Activated T-cell treated with anti-CD3 and anti-CD28 coated beads, Interleukin-2, amount 50 U/mL, for 72 hours (primary cell): ENCODE measurements at regions not wholly inside any gene's neighbourhood (a gene's known extent, or its start where the extent isn't known, plus 50 kb on each side); places are given as distances from the start of the nearest gene placed in this dataset.

Experiments used
- ATAC-seq, 2 donors: fragments of 150-1000 bp; cut with Tn5 transposase; replicated peaks in 1 of 2; 2 replicates each; pipeline ENCODE4 v1.10.0; 2021; ENCODE audit warnings: moderate library complexity in 2 of 2, mild to moderate bottlenecking in 1 of 2
- DNase-seq, 2 donors: peaks; one replicate each; pipeline ENCODE4 v3.0.0; 2021 to 2022; ENCODE audit warnings: mixed read lengths in 1 of 2
- H3K27ac Mint-ChIP-seq: one replicate; pipeline ENCODE4 v1.8.0; 2022; ENCODE audit warnings: mild to moderate bottlenecking, moderate library complexity, mixed read lengths
- H3K27me3 Mint-ChIP-seq: one replicate; pipeline ENCODE4 v1.8.0; 2022; ENCODE audit warnings: low read depth, mixed read lengths
- H3K36me3 Mint-ChIP-seq, 2 donors: one replicate each; pipeline ENCODE4 v1.8.0; 2022; ENCODE audit warnings: mixed read lengths in 2 of 2, mild to moderate bottlenecking in 1 of 2; ENCODE audit not compliant: insufficient read depth in 2 of 2
- H3K4me1 Mint-ChIP-seq: one replicate; pipeline ENCODE4 v1.8.0; 2022; ENCODE audit warnings: low read depth, mixed read lengths
- H3K4me3 Mint-ChIP-seq, 2 donors: one replicate each; pipeline ENCODE4 v1.8.0; 2022; ENCODE audit warnings: mild to moderate bottlenecking in 2 of 2, mixed read lengths in 2 of 2, moderate library complexity in 2 of 2
- H3K9me3 Mint-ChIP-seq, 2 donors: one replicate each; pipeline ENCODE4 v1.8.0; 2022; ENCODE audit warnings: mixed read lengths in 2 of 2

- no peak for DNase-seq
- ATAC-seq = no peak
- Mint-ChIP-seq H3K36me3 (no peaks in the 10 kb centered on the region), H3K9me3 (peaks cover 2 to 8% of the 10 kb centered on the region in 2 donors), H3K27ac (no peak overlapping the region), H3K4me3 (no peak overlapping the region), H3K4me1 (no peaks in the 10 kb centered on the region), H3K27me3 (no peaks in the 10 kb centered on the region)
These were observed 661.5 kb downstream of the PLA2G4A start for GRCh38 chr1:187490266-187490665.

- Mint-ChIP-seq H3K9me3 (peaks cover 2 to 4% of the 10 kb centered on the region in 2 donors), H3K27ac (no peak overlapping the region), H3K27me3 (no peaks in the 10 kb centered on the region), H3K36me3 (no peaks in the 10 kb centered on the region), H3K4me1 (no peaks in the 10 kb centered on the region), H3K4me3 (no peak overlapping the region)
- DNase-seq (no peak), ATAC-seq (no peak)
These were observed 662.5 kb downstream of the PLA2G4A start for GRCh38 chr1:187491082-187491720.

GRCh38 chr1:187498028-187498427 is 669.3 kb downstream of the PLA2G4A start:
- H3K27me3 Mint-ChIP-seq = no peaks in the 10 kb centered on the region
- H3K27ac Mint-ChIP-seq = no peak overlapping the region
- DNase-seq (no peak), ATAC-seq (no peak)
- H3K4me1 Mint-ChIP-seq = no peaks in the 10 kb centered on the region
- no peaks in the 10 kb centered on the region for H3K36me3 Mint-ChIP-seq
- no peak overlapping the region for H3K4me3 Mint-ChIP-seq
- H3K9me3 Mint-ChIP-seq = peaks cover 0 to 2% of the 10 kb centered on the region in 2 donors

- no peak overlapping the region for H3K27ac Mint-ChIP-seq
- DNase-seq = no peak
- H3K9me3 Mint-ChIP-seq = peaks cover 7 to 9% of the 10 kb centered on the region in 2 donors
- no peaks in the 10 kb centered on the region for H3K36me3 Mint-ChIP-seq
- H3K4me3 Mint-ChIP-seq = no peak overlapping the region
- H3K27me3 Mint-ChIP-seq = no peaks in the 10 kb centered on the region
- H3K4me1 Mint-ChIP-seq = no peaks in the 10 kb centered on the region
- ATAC-seq = no peak
These were observed 676.0 kb downstream of the PLA2G4A start for GRCh38 chr1:187504779-187505178.

GRCh38 chr1:187509091-187509490 is 680.3 kb downstream of the PLA2G4A start:
- ATAC-seq (no peak), DNase-seq (no peak)
- H3K9me3 Mint-ChIP-seq = peaks cover 12 to 14% of the 10 kb centered on the region in 2 donors
- no peak overlapping the region for H3K4me3 Mint-ChIP-seq
- H3K27ac Mint-ChIP-seq = no peak overlapping the region
- no peaks in the 10 kb centered on the region for H3K27me3 Mint-ChIP-seq
- H3K4me1 Mint-ChIP-seq = no peaks in the 10 kb centered on the region
- H3K36me3 Mint-ChIP-seq = no peaks in the 10 kb centered on the region

- Mint-ChIP-seq H3K27me3 (no peaks in the 10 kb centered on the region), H3K9me3 (peaks cover 11% of the 10 kb centered on the region in 2 donors), H3K4me1 (no peaks in the 10 kb centered on the region), H3K27ac (no peak overlapping the region), H3K4me3 (no peak overlapping the region), H3K36me3 (no peaks in the 10 kb centered on the region)
- DNase-seq = no peak
- no peak for ATAC-seq
These were observed 684.4 kb downstream of the PLA2G4A start for GRCh38 chr1:187513190-187513589.

GRCh38 chr1:187514110-187514509 is 685.4 kb downstream of the PLA2G4A start:
- no peak for DNase-seq
- H3K9me3 Mint-ChIP-seq = peaks cover 11% of the 10 kb centered on the region in 2 donors
- no peak overlapping the region for H3K27ac Mint-ChIP-seq
- H3K36me3 Mint-ChIP-seq = no peaks in the 10 kb centered on the region
- H3K4me3 Mint-ChIP-seq = no peak overlapping the region
- no peak for ATAC-seq
- H3K4me1 Mint-ChIP-seq = no peaks in the 10 kb centered on the region
- no peaks in the 10 kb centered on the region for H3K27me3 Mint-ChIP-seq

- Mint-ChIP-seq H3K4me3 (no peak overlapping the region), H3K36me3 (no peaks in the 10 kb centered on the region), H3K9me3 (peaks cover 5 to 7% of the 10 kb centered on the region in 2 donors), H3K27me3 (no peaks in the 10 kb centered on the region), H3K4me1 (no peaks in the 10 kb centered on the region), H3K27ac (no peak overlapping the region)
- no peak for DNase-seq
- no peak for ATAC-seq
These were observed 688.1 kb downstream of the PLA2G4A start for GRCh38 chr1:187516874-187517273.

- H3K36me3 Mint-ChIP-seq = no peaks in the 10 kb centered on the region
- ATAC-seq (no peak), DNase-seq (no peak)
- H3K27ac Mint-ChIP-seq = no peak overlapping the region
- no peak overlapping the region for H3K4me3 Mint-ChIP-seq
- H3K4me1 Mint-ChIP-seq = no peaks in the 10 kb centered on the region
- H3K27me3 Mint-ChIP-seq = no peaks in the 10 kb centered on the region
- peaks cover 4 to 5% of the 10 kb centered on the region in 2 donors for H3K9me3 Mint-ChIP-seq
These were observed 688.8 kb downstream of the PLA2G4A start for GRCh38 chr1:187517546-187517945.

GRCh38 chr1:187527346-187527745 is 698.6 kb downstream of the PLA2G4A start:
- no peak overlapping the region for H3K27ac Mint-ChIP-seq
- DNase-seq (no peak), ATAC-seq (no peak)
- no peaks in the 10 kb centered on the region for H3K4me1 Mint-ChIP-seq
- H3K36me3 Mint-ChIP-seq = no peaks in the 10 kb centered on the region
- H3K27me3 Mint-ChIP-seq = no peaks in the 10 kb centered on the region
- H3K4me3 Mint-ChIP-seq = no peak overlapping the region
- peaks cover 8 to 10% of the 10 kb centered on the region in 2 donors for H3K9me3 Mint-ChIP-seq

- Mint-ChIP-seq H3K4me3 (no peak overlapping the region), H3K4me1 (no peaks in the 10 kb centered on the region), H3K27ac (no peak overlapping the region), H3K36me3 (peaks cover 0 to 2% of the 10 kb centered on the region in 2 donors), H3K27me3 (no peaks in the 10 kb centered on the region), H3K9me3 (peaks cover 0 to 6% of the 10 kb centered on the region in 2 donors)
- no peak for DNase-seq
- ATAC-seq = no peak
These were observed 709.2 kb downstream of the PLA2G4A start for GRCh38 chr1:187537936-187538335.

GRCh38 chr1:187549540-187549939 is 720.8 kb downstream of the PLA2G4A start:
- Mint-ChIP-seq H3K27me3 (no peaks in the 10 kb centered on the region), H3K4me3 (no peak overlapping the region), H3K36me3 (peaks cover 0 to 2% of the 10 kb centered on the region in 2 donors), H3K4me1 (no peaks in the 10 kb centered on the region), H3K9me3 (peaks cover 10 to 14% of the 10 kb centered on the region in 2 donors), H3K27ac (no peak overlapping the region)
- DNase-seq (no peak), ATAC-seq (no peak)

- DNase-seq = no peak
- H3K36me3 Mint-ChIP-seq = peaks cover 0 to 2% of the 10 kb centered on the region in 2 donors
- no peak for ATAC-seq
- no peaks in the 10 kb centered on the region for H3K27me3 Mint-ChIP-seq
- H3K4me3 Mint-ChIP-seq = no peak overlapping the region
- H3K9me3 Mint-ChIP-seq = peaks cover 11 to 17% of the 10 kb centered on the region in 2 donors
- no peaks in the 10 kb centered on the region for H3K4me1 Mint-ChIP-seq
- no peak overlapping the region for H3K27ac Mint-ChIP-seq
These were observed 722.3 kb downstream of the PLA2G4A start for GRCh38 chr1:187551061-187551460.

- no peaks in the 10 kb centered on the region for H3K36me3 Mint-ChIP-seq
- H3K27ac Mint-ChIP-seq = no peak overlapping the region
- peaks cover 4 to 7% of the 10 kb centered on the region in 2 donors for H3K9me3 Mint-ChIP-seq
- no peak overlapping the region for H3K4me3 Mint-ChIP-seq
- ATAC-seq (no peak), DNase-seq (no peak)
- no peaks in the 10 kb centered on the region for H3K4me1 Mint-ChIP-seq
- no peaks in the 10 kb centered on the region for H3K27me3 Mint-ChIP-seq
These were observed 734.4 kb downstream of the PLA2G4A start for GRCh38 chr1:187563191-187563590.
